RPMI8226 (cell line): ENCODE measurements at regions not wholly inside any gene's neighbourhood (a gene's known extent, or its start where the extent isn't known, plus 50 kb on each side); places are given as distances from the start of the nearest gene placed in this dataset.
"Not testable (repeated sequence)": the region's sequence is repeated elsewhere in the genome, so short reads cannot be mapped to it uniquely, and the experiment has no call there.

Experiments used
- DNase-seq: peaks from one replicate; pipeline ENCODE4 v3.0.0-alpha.2; 2015

GRCh38 chr12:76292891-76293290 is 55.3 kb downstream of the BBS10 start:
- not testable (repeated sequence) for DNase-seq

GRCh38 chr12:76292305-76292704 is 55.9 kb downstream of the BBS10 start:
- not testable (repeated sequence) for DNase-seq

- no peak for DNase-seq
Observed at GRCh38 chr12:76290963-76291859, 57.0 kb downstream of the BBS10 start.

GRCh38 chr12:76288218-76288617 is 60.0 kb downstream of the BBS10 start:
- no peak for DNase-seq

- DNase-seq = no peak
Observed at GRCh38 chr12:76284816-76285750, 63.1 kb downstream of the BBS10 start.

- DNase-seq = no peak
Observed at GRCh38 chr12:76282744-76283143, 65.5 kb downstream of the BBS10 start.

GRCh38 chr12:76277480-76277879 is 70.7 kb downstream of the BBS10 start:
- DNase-seq = no peak

- no peak for DNase-seq
Observed at GRCh38 chr12:76276499-76277151, 71.6 kb downstream of the BBS10 start.

GRCh38 chr12:76275511-76276093 is 72.6 kb downstream of the BBS10 start:
- no peak for DNase-seq

GRCh38 chr12:76274420-76275083 is 73.7 kb downstream of the BBS10 start:
- DNase-seq = no peak

GRCh38 chr12:76272287-76272686 is 75.9 kb downstream of the BBS10 start:
- no peak for DNase-seq

GRCh38 chr12:76270657-76271358 is 77.4 kb downstream of the BBS10 start:
- DNase-seq = no peak

- no peak for DNase-seq
Observed at GRCh38 chr12:76268267-76268666, 79.9 kb downstream of the BBS10 start.

- no peak for DNase-seq
Observed at GRCh38 chr12:76266797-76267196, 81.4 kb downstream of the BBS10 start.

GRCh38 chr12:76265424-76266180 is 82.6 kb downstream of the BBS10 start:
- no peak for DNase-seq

GRCh38 chr12:76264611-76265012 is 83.6 kb downstream of the BBS10 start:
- DNase-seq = no peak

- DNase-seq = no peak
Observed at GRCh38 chr12:76263696-76264095, 84.5 kb downstream of the BBS10 start.

- no peak for DNase-seq
Observed at GRCh38 chr12:76260390-76260748, 87.8 kb downstream of the BBS10 start.

GRCh38 chr12:76259660-76260389 is 88.4 kb downstream of the BBS10 start:
- DNase-seq = no peak

- DNase-seq = no peak
Observed at GRCh38 chr12:76259106-76259505, 89.1 kb downstream of the BBS10 start.
